Right lobe of liver (tissue), 6 donors: ENCODE measurements at regions not wholly inside any gene's neighbourhood (a gene's known extent, or its start where the extent isn't known, plus 50 kb on each side); places are given as distances from the start of the nearest gene placed in this dataset.

Experiments
- ATAC-seq, 4 donors: fragments of 200-7000 bp; cut with Tn5 transposase; one replicate each; pipeline ENCODE4 v1.9.1; 2020; ENCODE audit warnings: mild to moderate bottlenecking in 4 of 4, moderate library complexity in 4 of 4
- DNase-seq, 3 donors: peaks; one replicate each; pipeline ENCODE4 v3.0.0-alpha.2; 2020
- H3K27ac ChIP-seq, 3 donors: fragments of 200-600 bp; one replicate each; pipeline ENCODE4 v1.8.0; 2022
- H3K27me3 ChIP-seq, 2 donors: fragments of 200-600 bp; one replicate each; pipeline ENCODE4 v1.8.0; 2022
- H3K36me3 ChIP-seq, 4 donors: fragments of 200-600 bp; sonication (generic) in 1 of 4; one replicate each; pipeline versions ENCODE4 v1.5.1 to v1.8.0; 2017 to 2022; ENCODE audit warnings: control low read depth in 1 of 4
- H3K4me1 ChIP-seq, 4 donors: fragments of 200-600 bp; sonication (generic) in 1 of 4; one replicate each; pipeline versions ENCODE4 v1.5.1 to v1.8.0; 2017 to 2022; ENCODE audit warnings: control low read depth in 1 of 4
- H3K4me3 ChIP-seq, 3 donors: fragments of 200-600 bp; one replicate each; pipeline ENCODE4 v1.8.0; 2022
- H3K9me3 ChIP-seq, 4 donors: fragments of 200-600 bp; sonication (generic) in 1 of 4; one replicate each; pipeline versions ENCODE4 v1.5.1 to v1.8.0; 2017 to 2022; ENCODE audit warnings: control low read depth in 1 of 4
- POLR2A ChIP-seq: fragments of 450-650 bp; IDR thresholded peaks from one replicate; pipeline ENCODE4 v1.6.1; 2017; ENCODE audit warnings: antibody characterized with exemption, mild to moderate bottlenecking
- WGBS: methylation state at CpG from one replicate; pipeline ENCODE4 v1.1.6; 2018; ENCODE audit warnings: low coverage, low lambda C conversion rate; ENCODE audit not compliant: insufficient coverage; ENCODE audit errors: missing lambda C conversion rate; 5-methylcytosine and 5-hydroxymethylcytosine counted together
- intact Hi-C, 2 donors: fragments of 100-400 bp; cut with DNase I; formaldehyde crosslinking; loops; one replicate each; pipeline versions ENCODE4 v1.11.2 to v1.14.1; 2022
- TF ChIP-seq, protein P1 (sequence below), 4 donors: fragments of 200-600 bp in 3 of 4; fragments of 450-650 bp in 1 of 4; IDR thresholded peaks; one replicate each; pipeline versions ENCODE4 v1.5.1 to v1.8.0; 2016 to 2022; ENCODE audit warnings: antibody characterized with exemption in 4 of 4, mild to moderate bottlenecking in 2 of 4
- donor health status: DM: no; HTN: yes; CAD: no.
- donor health status: DM: no; HTN: no; CAD: no.
- donor health status: DM: no; HTN: no; CAD: no.
- donor health status: DM: no; HTN: yes; CAD: no.
- donor health status: DM: no; HTN: yes; CAD: no.

GRCh38 chr4:164177153-164177552, 576.8 kb upstream of the SMIM31 start:
- no peaks in the 10 kb centered on the region for H3K36me3 ChIP-seq
- 30% methylated on average over 3 of the region's 3 CpGs for WGBS
- H3K4me1 ChIP-seq, result no peaks in the 10 kb centered on the region
- ATAC-seq (no peak), DNase-seq (no peak)
- H3K27ac ChIP-seq, result no peak overlapping the region
- no peaks in the 10 kb centered on the region for H3K9me3 ChIP-seq
- H3K4me3 ChIP-seq, result no peak overlapping the region
- intact Hi-C loops, result no loop called here
- H3K27me3 ChIP-seq, result no peaks in the 10 kb centered on the region
- TF ChIP-seq, protein P1, sequence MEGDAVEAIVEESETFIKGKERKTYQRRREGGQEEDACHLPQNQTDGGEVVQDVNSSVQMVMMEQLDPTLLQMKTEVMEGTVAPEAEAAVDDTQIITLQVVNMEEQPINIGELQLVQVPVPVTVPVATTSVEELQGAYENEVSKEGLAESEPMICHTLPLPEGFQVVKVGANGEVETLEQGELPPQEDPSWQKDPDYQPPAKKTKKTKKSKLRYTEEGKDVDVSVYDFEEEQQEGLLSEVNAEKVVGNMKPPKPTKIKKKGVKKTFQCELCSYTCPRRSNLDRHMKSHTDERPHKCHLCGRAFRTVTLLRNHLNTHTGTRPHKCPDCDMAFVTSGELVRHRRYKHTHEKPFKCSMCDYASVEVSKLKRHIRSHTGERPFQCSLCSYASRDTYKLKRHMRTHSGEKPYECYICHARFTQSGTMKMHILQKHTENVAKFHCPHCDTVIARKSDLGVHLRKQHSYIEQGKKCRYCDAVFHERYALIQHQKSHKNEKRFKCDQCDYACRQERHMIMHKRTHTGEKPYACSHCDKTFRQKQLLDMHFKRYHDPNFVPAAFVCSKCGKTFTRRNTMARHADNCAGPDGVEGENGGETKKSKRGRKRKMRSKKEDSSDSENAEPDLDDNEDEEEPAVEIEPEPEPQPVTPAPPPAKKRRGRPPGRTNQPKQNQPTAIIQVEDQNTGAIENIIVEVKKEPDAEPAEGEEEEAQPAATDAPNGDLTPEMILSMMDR (IDR thresholded peaks at IDR 0.05), result no peak
- no peak for TF ChIP-seq POLR2A

DNA sequence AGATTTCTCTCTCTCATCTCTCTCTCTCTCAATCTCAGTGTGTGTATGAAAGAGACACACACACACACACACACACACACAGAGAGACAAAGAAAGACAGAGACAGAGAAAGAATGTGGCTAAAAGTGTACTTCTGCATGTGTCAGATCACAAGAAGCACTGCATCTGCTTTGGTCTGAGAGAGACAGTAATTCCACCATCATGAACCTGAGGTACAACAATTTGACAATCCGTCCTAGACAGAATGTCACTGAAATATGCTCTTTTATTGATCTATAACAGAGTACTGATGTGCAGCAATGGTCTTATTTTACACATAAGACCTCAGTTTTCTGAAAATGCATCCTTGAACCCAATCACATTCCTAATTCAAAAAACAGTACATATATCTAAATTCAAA, 576.2 kb upstream of the SMIM31 start:
- no peak for ATAC-seq
- no peaks in the 10 kb centered on the region for H3K36me3 ChIP-seq
- no peak for DNase-seq
- no peaks in the 10 kb centered on the region for H3K9me3 ChIP-seq
- WGBS, result 0% methylated on average over 1 of the region's 1 CpG
- no peaks in the 10 kb centered on the region for H3K4me1 ChIP-seq
- H3K4me3 ChIP-seq, result no peak overlapping the region
- H3K27me3 ChIP-seq, result no peaks in the 10 kb centered on the region
- H3K27ac ChIP-seq, result no peak overlapping the region
- intact Hi-C loops, result no loop called here
- TF ChIP-seq, protein P1 (IDR thresholded peaks at IDR 0.05), result no peak
- no peak for TF ChIP-seq POLR2A

DNA sequence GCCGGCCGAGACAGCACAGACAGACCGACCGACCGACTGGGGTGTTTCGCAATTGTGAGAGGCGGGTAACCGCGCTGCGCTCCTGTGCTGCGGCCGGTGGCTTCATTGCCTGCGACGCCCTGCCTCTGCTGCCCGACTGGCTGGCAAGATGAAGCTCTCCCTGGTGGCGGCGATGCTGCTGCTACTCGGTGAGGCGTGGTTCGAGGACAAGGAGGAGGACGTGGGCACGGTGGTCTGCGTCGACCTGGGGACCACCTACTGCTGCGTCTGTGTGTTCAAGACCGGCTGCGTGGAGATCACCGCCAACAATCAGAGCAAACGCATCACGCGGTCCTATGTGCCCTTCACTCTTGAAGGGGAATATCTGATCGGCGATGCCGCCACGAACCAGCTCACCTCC, 565.7 kb upstream of the SMIM31 start:
- Histone ChIP-seq H3K27ac (no peak overlapping the region), H3K9me3 (no peaks in the 10 kb centered on the region), H3K36me3 (no peaks in the 10 kb centered on the region), H3K4me3 (no peak overlapping the region), H3K4me1 (no peaks in the 10 kb centered on the region), H3K27me3 (no peaks in the 10 kb centered on the region)
- ATAC-seq (no peak), DNase-seq (no peak)
- TF ChIP-seq POLR2A, result no peak
- TF ChIP-seq, protein P1 (IDR thresholded peaks at IDR 0.05), result no peak
- intact Hi-C loops, result no loop called here
- WGBS, result 86% methylated on average over 14 of the region's 35 CpGs

DNA sequence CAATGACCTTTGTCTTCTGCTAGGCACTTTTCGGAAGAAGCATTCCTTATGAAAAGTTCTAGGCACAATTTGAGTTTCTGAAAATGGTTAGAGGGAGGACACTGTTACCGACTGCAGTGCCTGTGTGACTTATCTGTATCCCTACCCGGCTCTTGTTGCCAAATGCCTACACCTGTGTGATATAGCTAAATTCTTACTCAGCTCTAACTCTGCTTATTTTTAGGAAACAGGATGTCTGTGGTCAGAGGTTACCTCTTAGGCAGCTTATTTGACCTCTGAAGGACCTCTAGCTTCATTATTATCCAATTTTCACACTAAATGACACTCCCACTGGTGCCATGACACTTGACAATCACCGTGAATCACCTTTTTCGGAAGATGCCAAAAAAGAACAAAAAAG, 561.1 kb upstream of the SMIM31 start:
- ATAC-seq, result no peak

DNA sequence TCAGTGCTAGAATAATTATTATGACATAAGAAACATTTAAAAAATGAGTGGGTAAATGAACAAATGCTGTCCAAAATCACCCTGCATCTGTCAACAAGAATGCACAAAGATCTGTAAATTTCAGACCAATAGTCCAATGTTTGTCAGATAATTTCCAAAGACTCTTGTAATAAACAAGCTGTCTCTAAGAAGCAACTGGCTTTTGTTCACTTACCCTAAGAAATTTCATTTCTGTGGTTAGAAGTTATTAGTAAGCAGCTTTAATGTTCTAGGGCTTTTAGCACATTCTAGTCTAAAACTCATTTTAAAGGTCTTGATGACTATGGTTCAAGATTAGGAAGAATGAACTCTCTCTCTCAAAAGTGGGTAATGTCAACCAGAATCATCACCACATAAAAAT, 560.3 kb upstream of the SMIM31 start:
- intact Hi-C loops, result no loop called here
- ATAC-seq (no peak), DNase-seq (no peak)
- H3K27ac ChIP-seq, result no peak overlapping the region
- TF ChIP-seq POLR2A, result no peak
- TF ChIP-seq, protein P1 (IDR thresholded peaks at IDR 0.05), result no peak
- no peaks in the 10 kb centered on the region for H3K36me3 ChIP-seq
- H3K4me1 ChIP-seq, result no peaks in the 10 kb centered on the region
- no peak overlapping the region for H3K4me3 ChIP-seq
- no peaks in the 10 kb centered on the region for H3K9me3 ChIP-seq
- H3K27me3 ChIP-seq, result no peaks in the 10 kb centered on the region

More for the DNA sequence above, 561.1 kb upstream of the SMIM31 start:
- Histone ChIP-seq H3K27me3 (no peaks in the 10 kb centered on the region), H3K4me1 (no peaks in the 10 kb centered on the region), H3K4me3 (no peak overlapping the region), H3K27ac (no peak overlapping the region), H3K9me3 (no peaks in the 10 kb centered on the region), H3K36me3 (no peaks in the 10 kb centered on the region)
- no peak for TF ChIP-seq POLR2A
- TF ChIP-seq, protein P1 (IDR thresholded peaks at IDR 0.05), result no peak
- WGBS, result 53% methylated on average over 5 of the region's 5 CpGs
- no peak for DNase-seq
- intact Hi-C loops, result no loop called here
